GM18517 (cell line): ENCODE measurements at regions not wholly inside any gene's neighbourhood (a gene's known extent, or its start where the extent isn't known, plus 50 kb on each side); places are given as distances from the start of the nearest gene placed in this dataset.
A peak's percentile ranks its signal among the peaks of the same experiment; 100 is the strongest.
"Not testable (repeated sequence)": the region's sequence is repeated elsewhere in the genome, so short reads cannot be mapped to it uniquely, and the experiment has no call there.

Source experiments
- ATAC-seq: cut with Tn5 transposase; IDR thresholded peaks from one replicate; pipeline ENCODE4 v1.9.1; 2021; ENCODE audit warnings: mild to moderate bottlenecking, moderate library complexity; ENCODE audit not compliant: unreplicated experiment

DNA sequence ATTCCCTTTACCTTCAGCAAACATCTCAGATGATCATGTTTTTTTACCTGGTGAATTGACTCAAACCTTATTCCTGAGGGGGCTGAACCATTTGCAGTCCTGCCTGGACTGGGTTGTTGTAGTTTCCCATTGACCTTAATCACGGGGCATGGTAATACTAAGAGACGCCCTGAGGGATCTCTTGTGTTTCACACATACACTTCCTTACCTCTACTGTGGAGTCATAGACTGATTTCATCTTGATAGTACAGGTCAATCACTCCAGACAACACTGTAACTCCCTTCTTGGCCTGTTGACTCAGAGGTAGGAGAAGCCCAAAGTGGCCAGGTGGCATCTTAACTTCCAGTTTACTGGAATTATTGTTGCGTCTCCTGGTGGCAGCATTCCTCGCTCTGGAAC, 1064.0 kb upstream of the PCDH10 start:
- no peak for ATAC-seq

DNA sequence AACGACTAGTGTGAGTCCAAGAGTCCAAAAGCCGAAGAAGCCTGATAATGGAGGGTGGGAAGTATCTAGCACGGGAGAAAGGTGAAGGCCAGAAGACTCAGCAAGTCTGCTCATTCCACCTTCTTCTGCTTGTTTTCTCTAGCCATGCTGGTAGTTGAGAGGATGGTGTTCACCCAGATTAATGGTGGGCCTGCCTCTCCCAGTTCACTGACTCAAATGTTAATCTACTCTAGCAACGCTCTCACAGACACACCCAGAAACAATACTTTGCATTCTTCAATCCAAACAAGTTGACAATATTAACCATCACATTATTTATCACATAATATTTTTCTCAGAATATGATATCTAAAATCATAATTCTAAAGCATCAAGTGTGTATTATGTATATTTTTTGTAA, 1055.1 kb upstream of the PCDH10 start:
- no peak for ATAC-seq

DNA sequence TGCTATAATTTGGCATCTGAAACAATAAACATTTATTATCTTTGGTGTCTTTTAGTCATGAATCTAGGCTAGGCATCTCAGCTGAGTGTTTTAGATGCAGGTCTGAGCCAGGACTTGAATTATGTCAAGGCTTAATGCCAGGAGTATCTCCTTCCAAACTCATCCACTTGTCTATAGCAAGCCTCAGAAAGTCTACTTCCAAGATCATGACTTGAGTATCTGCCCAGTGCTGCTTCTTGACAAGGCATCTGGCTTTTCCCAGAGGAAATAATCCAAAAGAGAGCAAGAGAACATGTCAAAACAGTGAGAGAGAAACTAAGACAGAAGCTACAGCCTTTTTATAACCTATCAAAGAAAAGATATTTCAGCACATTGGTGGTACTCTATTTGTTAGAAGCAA, 1052.1 kb upstream of the PCDH10 start:
- ATAC-seq = no peak

DNA sequence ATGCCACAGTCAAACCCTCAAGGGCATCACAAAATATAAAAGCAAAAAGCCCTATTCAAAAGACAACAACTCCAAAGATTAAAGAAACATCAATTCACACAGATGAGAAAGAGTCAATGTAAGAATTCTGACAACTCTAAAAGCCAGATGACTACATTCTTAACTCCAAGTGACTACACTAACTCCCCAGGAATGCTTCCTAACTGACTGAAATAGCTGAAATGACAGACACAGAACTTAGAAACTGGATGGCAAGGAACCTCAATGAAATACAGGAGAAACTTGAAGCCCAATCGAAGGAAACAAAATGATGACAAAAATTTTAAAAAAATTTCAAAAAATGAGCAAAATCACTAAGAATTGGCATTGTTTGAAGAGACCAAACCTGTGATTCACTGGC, 1047.6 kb upstream of the PCDH10 start:
- ATAC-seq = no peak

DNA sequence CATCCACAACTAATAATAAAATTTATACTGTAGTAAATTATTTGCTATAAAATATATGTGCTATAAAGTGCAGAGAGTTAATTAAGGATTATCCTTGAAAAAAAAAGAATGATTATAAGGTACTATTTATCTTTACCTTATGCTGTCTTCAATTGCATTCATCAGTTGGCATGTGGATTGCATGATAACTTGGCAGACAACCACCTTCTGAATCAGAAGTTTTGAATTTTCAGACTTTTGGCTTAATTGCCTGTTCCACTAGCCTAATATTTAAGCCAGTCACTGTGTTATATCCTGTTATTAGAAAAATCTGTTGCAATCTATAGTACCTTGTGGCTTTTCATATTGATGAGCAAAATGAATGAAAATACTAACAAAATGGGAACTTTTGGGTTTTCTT, 1040.3 kb upstream of the PCDH10 start:
- no peak for ATAC-seq

DNA sequence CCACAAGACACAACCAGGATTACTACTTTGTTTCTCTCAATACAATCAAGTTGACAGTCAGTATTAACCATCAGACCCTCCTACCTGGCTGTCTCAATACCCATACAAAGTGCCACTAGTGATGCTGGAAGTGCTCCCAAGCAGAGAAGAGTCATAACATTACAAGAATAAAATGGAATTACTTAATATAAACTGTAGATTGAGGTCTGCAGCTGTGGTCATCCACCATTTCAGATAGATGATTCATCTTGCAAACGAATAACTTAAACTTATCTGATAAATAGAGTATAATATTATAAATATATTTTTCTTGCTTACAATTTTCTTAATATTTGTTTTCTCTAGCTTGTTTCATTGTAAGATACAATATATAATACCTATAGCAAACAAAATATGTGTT, 1034.2 kb upstream of the PCDH10 start:
- no peak for ATAC-seq

DNA sequence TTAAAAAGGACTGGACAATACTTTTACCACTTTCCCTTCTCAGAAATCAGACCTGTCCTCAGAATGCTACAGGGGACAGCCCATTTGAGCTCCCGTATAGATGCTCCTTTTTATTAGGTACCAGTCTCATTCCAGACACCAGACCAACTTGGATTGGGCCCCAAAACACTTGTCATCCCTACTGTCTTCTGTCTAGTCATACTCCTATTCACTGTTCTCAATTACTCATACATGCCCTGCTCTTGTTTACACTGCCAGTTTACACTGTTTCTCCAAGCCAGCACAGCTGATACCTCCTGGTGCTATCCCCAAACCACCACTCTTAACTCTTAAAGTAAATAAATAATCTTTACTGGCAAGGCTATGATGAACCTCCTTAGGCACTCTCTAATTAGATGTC, 1026.4 kb upstream of the PCDH10 start:
- ATAC-seq = not testable (repeated sequence)

DNA sequence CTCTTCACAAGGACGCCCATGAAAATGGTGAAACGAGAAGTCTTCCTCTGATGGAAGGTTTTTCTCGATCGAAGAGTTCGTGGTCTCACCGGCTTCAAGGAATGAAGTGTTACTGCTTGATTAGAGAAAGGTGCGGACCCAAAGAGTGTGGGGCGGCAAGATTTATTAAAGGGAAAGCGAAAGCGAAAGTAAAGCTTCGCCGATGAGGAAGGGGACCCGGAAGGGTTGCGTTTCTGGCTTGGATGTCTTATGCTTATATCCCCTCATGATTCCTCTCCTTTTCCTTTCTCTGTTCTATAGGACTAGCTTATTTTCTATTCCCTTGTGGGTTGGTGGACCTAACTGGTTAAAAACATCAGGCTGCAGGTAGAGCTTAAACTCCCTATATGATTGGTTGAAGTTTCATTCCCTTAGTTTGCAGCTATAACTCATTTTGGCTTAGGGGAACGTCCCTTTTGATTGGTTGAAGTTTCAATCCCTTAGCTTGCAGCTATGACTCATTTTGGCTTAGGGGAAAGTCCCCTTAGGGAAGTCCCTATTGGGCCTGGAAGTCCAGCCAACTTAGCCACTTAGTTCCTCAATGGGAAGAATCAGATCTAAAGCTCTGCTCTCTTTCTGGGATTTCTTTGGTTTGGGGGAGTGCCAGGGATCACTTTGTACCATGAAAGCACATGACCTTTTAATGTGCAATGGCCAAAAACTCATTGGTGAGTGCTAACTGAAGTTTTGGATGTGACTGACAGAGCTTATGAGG, 1025.0 kb upstream of the PCDH10 start:
- ATAC-seq = peak; percentile 66

DNA sequence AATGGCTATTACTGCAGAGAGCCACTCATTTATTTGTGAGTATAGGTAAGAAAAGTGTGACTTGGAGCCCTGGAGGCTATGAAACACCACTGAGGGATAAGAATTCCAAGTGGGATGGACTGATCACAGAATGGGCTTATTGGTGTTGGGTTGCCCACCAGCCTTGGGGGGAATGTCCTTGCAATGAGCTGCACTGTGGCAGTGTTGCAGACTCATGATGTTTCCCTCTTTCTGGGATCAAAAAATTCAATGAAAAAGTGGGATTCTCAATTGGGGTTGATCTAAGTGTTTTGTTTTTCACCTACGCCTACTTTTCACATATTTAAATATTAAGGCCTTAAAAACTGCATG, 1024.5 kb upstream of the PCDH10 start:
- ATAC-seq = no peak

DNA sequence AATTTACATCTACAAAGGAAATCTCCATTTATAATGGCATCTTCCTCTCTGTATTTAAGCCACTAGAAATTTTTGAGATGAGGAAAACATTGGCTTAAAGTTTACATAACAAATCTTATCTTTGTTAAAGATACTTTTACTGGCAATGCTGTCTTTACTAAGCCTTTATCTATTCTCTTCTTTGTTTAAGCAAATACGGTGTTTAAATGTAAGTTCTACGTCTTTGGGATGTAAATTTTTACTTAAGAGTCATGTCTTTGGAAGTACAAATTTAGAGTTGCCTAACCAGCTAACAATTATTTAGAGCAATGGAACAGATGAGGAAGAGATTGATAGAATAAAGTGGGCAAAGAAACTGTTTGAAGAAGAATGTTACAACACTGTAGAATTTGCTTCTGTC, 1024.0 kb upstream of the PCDH10 start:
- no peak for ATAC-seq

DNA sequence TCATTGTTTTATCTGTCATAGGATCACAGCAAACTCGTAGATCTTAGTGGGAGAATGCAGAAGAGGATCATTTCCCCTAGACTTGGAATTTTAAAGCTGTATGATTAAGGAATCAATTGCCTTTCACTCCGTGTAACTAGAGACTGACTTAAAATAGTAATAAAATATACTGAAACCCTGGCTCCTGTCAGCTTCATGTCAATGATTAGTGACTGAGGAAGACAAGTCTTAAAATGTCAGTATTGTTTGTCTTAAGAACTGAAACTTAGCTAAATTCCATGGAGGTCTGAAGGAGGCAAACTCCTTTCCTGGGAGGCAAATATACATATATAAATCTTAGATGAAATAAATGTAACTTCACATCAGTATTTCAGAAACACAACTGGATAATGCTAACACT, 1016.7 kb upstream of the PCDH10 start:
- ATAC-seq = no peak

DNA sequence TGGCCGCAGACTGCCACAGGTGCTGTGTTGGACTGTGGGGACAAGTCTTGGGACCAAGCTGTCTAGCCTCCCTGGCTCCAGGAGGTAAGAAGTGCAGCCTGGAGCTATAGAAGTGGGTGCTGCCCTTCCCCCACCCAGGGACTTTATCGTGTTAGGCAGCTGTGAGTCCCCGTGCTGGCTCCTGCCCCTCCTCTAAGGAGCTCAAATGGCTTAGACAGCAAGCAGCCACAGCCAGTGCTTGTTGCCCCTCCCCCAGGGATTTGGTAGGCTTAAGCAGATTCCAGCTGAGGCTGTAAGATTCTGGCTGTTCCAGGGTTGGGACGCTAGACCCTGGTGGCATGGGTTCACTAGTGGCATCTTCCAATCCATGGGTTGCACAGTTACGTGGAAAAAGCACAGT, 979.4 kb upstream of the PCDH10 start:
- ATAC-seq = no peak

DNA sequence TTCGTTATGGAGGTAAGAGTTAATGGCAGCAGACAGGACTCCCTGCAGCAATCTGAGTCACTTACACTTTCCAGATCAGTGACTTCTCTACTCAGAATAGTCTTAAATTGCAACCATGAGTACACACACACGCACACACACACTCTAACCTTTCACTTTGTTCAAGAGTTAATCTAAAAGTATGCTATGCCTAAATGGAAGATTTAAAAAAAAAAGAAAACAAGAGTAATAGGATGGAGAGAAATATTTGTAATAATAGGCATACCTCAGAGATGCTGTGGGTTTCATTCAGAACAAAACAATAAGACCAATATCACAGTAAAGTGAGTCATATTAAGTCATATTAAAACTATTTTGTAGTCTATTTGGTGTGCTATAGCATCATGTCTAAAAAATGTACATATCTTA, 969.1 kb upstream of the PCDH10 start:
- ATAC-seq = no peak

DNA sequence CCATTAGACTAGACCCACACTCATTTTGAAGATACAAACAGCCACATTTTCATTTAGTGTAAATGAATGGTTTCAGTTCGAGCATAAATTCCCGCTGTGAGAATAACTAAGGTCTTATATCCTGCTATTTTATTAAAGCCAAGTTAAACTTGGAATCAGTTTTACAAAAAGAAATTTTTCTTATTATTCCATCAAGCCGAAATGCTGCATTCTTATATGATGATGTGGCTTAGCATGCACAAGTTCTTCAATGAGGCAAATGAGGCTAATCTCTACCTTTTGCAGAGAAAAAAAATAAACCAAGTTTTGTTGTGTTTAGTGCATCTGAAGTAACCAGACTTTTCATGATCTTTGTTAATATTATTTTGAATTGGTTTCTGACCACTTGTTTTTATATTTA, 953.9 kb upstream of the PCDH10 start:
- ATAC-seq = no peak

DNA sequence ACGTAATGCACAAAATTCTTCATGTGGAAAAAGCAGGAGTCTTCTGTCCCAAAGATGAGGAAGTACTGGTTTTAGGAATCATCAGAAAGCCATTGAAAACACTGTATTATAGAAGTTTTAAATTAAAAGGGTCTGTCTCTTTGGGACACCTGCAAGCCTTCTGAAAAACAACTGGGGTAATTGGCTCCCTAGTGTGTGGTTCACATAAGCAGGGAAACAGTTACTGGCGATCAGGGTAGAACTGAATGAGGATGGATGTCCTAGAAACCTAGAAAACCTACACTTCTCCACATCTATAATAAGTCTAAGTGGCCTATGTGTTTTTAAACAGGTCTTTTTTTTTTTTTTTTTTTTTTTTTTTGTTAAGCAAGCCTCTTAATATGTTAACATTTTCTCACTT, 945.5 kb upstream of the PCDH10 start:
- no peak for ATAC-seq

DNA sequence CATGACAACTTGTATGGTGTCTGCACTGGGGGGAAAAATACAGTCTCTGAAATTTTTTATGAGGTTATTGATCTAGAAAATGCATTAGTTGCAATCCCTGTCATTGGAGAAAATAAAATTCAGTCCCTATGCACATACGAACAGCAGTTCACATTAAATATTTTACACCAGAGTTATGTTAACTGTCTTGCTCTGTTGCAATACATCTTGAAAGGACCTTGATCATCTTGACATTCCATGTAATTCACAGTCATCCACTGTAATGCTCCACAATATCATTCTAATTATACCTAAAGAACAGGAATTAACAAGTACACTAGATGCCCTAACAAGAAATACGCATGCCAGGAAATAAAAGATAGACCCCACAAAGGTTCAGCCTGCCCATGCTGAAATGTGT, 934.6 kb upstream of the PCDH10 start:
- ATAC-seq = no peak

DNA sequence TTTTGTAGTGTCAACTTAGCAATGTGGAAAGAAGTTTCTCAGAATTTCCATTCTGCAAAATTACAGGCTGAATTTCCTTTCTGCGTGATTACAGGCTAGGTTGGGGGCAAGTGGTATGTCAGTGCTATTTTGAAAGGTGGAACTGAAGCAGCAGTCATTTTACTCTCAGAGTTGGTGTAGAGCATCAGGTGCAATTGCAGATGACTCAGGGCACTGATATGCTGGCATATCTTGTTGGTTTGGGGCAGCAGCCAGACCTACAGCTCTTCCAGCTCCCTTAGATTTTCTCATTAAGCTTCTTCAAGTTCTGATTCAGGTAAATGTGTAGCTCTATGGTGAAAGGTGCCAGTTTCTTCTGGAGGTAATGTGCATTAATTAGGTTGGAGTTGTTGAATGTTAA, 930.7 kb upstream of the PCDH10 start:
- no peak for ATAC-seq

DNA sequence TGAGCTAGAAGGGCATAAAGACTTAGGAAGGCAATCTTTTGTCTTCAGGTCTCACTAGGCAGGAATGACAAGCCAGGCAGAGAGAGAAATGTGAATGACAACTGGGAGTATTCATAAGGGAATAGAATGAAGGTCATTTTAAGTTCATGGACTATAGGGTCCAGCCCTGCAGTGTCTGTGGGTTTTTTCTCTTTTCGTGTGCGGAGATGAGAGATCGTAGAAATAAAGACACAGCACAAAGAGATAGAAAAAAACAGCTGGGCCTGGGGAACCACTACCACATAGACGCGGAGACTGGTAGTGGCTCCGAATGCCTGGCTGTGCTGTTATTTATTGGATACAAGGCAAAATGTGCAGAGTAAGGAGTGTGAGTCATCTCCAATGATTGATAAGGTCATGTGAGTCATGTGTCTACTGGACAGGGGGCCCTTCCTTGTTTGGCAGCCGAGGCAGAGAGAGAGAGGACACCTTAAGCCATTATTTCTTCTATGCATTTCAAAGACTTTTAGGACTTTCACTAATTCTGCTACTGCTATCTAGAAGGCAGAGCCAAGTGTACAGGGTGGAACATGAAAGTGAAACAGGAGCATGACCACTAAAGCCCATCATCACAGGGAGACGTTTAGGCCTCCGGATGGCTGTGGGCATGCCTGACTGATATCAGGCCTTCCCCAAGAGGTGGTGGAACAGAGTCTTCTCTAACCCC, 921.8 kb upstream of the PCDH10 start:
- no peak for ATAC-seq

DNA sequence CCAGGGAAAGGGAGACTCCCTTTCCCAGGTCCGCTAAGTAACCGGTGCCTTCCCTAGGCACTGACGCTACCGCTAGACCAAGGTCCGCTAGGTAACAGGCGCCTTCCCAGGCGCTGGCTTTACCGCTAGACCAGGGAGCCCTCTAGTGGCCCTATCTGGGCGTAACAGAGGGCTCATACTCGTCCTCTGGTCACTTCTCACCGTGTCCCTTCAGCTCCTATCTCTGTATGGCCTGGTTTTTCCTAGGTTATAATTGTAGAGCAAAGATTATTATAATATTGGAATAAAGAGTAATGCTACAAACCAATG, 921.3 kb upstream of the PCDH10 start:
- ATAC-seq = not testable (repeated sequence)

DNA sequence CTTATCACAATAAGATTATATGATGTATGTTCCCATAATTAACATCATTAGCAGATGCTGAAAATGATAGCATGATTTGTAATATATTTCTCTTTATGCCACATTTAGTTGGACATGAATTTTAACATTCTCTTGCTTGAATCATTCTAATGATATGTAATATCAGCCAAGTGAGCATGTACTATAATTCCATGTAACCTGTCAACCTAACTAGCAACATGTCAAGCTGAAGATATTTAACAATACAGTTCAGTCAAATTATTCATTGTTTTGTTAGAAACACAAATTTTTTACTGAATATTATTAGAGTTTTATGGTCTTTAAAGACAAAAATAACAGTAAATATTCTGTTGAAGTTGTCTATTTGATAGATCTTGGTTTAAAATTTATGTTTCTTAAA, 920.4 kb upstream of the PCDH10 start:
- ATAC-seq = no peak

DNA sequence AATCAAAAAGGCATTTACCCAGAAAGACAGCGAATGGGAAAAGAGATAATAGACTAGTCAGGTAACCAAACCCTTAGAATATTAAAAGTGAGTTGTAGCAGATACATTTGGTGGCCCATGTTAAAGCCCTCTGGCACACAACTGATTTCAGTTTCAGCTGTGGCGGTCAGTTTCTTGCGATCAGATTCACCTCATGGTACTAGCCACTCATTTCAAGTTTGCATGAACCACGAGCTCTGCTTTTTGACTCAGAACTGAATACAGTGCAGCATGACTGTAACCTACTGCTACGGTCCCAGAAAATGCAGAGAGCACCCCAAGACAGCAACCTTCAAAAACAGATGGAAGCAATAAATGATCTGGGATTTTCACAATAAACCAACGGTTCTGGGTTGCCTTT, 919.1 kb upstream of the PCDH10 start:
- ATAC-seq = no peak

DNA sequence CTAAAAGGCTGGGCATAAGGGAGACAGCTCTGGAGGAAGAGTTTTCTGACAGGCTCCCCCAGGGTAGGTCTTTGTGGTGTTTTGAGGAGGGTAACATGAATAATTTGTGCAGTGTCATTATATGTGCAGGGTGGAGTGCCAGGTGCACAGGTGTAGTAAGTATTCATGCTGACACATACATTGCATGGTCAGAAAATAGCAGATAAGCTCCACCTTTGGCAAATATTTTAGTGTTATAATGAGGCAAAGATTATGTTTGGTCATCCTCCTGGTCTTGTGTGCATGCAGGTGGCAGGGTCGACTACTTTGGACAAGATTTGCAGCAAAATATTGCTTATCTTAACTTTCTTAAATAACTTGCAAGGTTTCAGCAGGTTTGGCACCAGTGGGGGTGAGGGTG, 910.4 kb upstream of the PCDH10 start:
- ATAC-seq = no peak

DNA sequence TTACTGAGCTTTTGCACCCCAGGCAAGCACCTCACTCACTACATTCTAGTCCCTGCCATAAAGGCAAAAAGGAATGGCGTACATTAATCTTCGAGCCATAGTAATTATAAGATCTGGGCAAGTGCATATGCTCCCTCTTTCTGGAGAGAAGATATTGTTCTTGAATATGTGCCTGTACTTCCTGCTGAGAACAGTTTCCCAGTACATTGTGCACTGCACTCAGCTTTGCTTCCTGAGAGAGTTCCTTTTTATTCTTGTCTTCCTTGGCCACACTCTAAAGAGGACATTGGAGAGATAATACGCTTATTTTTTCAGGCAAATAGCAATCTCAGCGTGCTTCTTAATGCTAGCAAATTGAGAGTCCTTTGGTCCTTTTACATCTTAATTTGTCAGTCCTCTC, 909.0 kb upstream of the PCDH10 start:
- no peak for ATAC-seq
